IMR-90 (cell line): ENCODE measurements at regions not wholly inside any gene's neighbourhood (a gene's known extent, or its start where the extent isn't known, plus 50 kb on each side); places are given as distances from the start of the nearest gene placed in this dataset.

Experiments used
- ATAC-seq: fragments of 200-7000 bp; cut with Tn5 transposase; 2 replicates; pipeline ENCODE4 v1.9.1; 2020; ENCODE audit warnings: low read depth, mild to moderate bottlenecking, moderate library complexity
- BruUV-seq: library from RNA; stranded (reverse); fragments of 400-500 nt; replicated peaks from 2 replicates; lab custom pipeline; 2021; lab: Mats Ljungman, UMichigan
- CTCF ChIA-PET: fragments of 300-600 bp; formaldehyde crosslinking; extraction: SDS; loops from one replicate; lab custom pipeline; 2021; ENCODE audit warnings: antibody characterized with exemption; lab: Yijun Ruan, JAX
- POLR2A ChIA-PET: fragments of 300-600 bp; sonication (Branson Sonifier 250); formaldehyde crosslinking; loops from one replicate; lab custom pipeline; 2022; ENCODE audit warnings: antibody characterized with exemption; ENCODE audit not compliant: unreplicated experiment; lab: Charles Lee
- DNase-seq: peaks from one replicate; pipeline ENCODE4 v3.0.0; 2013
- H2AFZ ChIP-seq: replicated peaks from 2 replicates; pipeline ENCODE3; 2013; ENCODE audit warnings: low read length, mild to moderate bottlenecking; ENCODE audit not compliant: poor library complexity
- H2AK5ac ChIP-seq: 2 replicates; pipeline ENCODE4 v1.6.1; 2013; ENCODE audit warnings: low read depth, low read length, inconsistent platforms
- H2AK9ac ChIP-seq: replicated peaks from 2 replicates; pipeline ENCODE3; 2013; ENCODE audit warnings: mild to moderate bottlenecking, low read depth, low read length, moderate library complexity; ENCODE audit not compliant: poor library complexity
- H2BK120ac ChIP-seq: 2 replicates; pipeline ENCODE4 v1.6.1; 2013; ENCODE audit warnings: low read depth, low read length, inconsistent platforms
- H2BK15ac ChIP-seq: 3 replicates; pipeline ENCODE4 v1.6.1; 2013; ENCODE audit warnings: low read depth, low read length, inconsistent platforms
- H2BK20ac ChIP-seq: 2 replicates; pipeline ENCODE4 v1.6.1; 2013; ENCODE audit warnings: low read depth, mild to moderate bottlenecking, inconsistent platforms, low read length, moderate library complexity
- H2BK5ac ChIP-seq: 2 replicates; pipeline ENCODE4 v1.6.1; 2013; ENCODE audit warnings: mild to moderate bottlenecking, low read depth, low read length, inconsistent platforms; ENCODE audit not compliant: poor library complexity, severe bottlenecking
- H3K14ac ChIP-seq: replicated peaks from 2 replicates; pipeline ENCODE4 v1.6.1; 2013; ENCODE audit warnings: low read depth, low read length, inconsistent platforms
- H3K18ac ChIP-seq: 2 replicates; pipeline ENCODE4 v1.6.1; 2013; ENCODE audit warnings: low read depth, low read length, control low read depth
- H3K23ac ChIP-seq: 2 replicates; pipeline ENCODE4 v1.6.1; 2013; ENCODE audit warnings: low read depth, low read length, inconsistent platforms
- H3K27ac ChIP-seq: 2 replicates; pipeline ENCODE4 v1.5.1; 2013; ENCODE audit warnings: mild to moderate bottlenecking, control low read depth, low read length; ENCODE audit not compliant: insufficient read depth
- H3K27me3 ChIP-seq: 2 replicates; pipeline ENCODE4 v1.6.1; 2013; ENCODE audit warnings: low read length; ENCODE audit not compliant: control insufficient read depth, insufficient read depth
- H3K36me3 ChIP-seq: 2 replicates; pipeline ENCODE4 v1.6.1; 2013; ENCODE audit warnings: low read length, mixed read lengths; ENCODE audit not compliant: control insufficient read depth, insufficient read depth
- H3K4ac ChIP-seq: 2 replicates; pipeline ENCODE4 v1.6.1; 2013; ENCODE audit warnings: low read depth, low read length, inconsistent platforms
- H3K4me1 ChIP-seq: 2 replicates; pipeline ENCODE4 v1.6.1; 2013; ENCODE audit warnings: low read length, mixed read lengths; ENCODE audit not compliant: control insufficient read depth, insufficient read depth
- H3K4me2 ChIP-seq: 2 replicates; pipeline ENCODE4 v1.6.1; 2013; ENCODE audit warnings: low read depth, mild to moderate bottlenecking, control low read depth, low read length, moderate library complexity
- H3K4me3 ChIP-seq: 2 replicates; pipeline ENCODE4 v1.5.1; 2013; ENCODE audit warnings: low read depth, mild to moderate bottlenecking, control low read depth, low read length, moderate library complexity; ENCODE audit not compliant: insufficient read depth
- H3K56ac ChIP-seq: 2 replicates; pipeline ENCODE4 v1.6.1; 2013; ENCODE audit warnings: low read length, inconsistent platforms; ENCODE audit not compliant: insufficient read depth; ENCODE audit errors: extremely low read depth
- H3K79me1 ChIP-seq, 2 experiments: 2 replicates each; pipeline ENCODE4 v1.6.1; 2013; ENCODE audit warnings: low read length in 2 of 2, inconsistent platforms in 1 of 2, low read depth in 1 of 2
- H3K9ac ChIP-seq: 2 replicates; pipeline ENCODE4 v1.6.1; 2013; ENCODE audit warnings: low read depth, low read length, control low read depth
- H3K9me1 ChIP-seq: 2 replicates; pipeline ENCODE4 v1.6.1; 2013; ENCODE audit warnings: low read length, inconsistent platforms; ENCODE audit not compliant: insufficient read depth
- H3K9me3 ChIP-seq: 2 replicates; pipeline ENCODE4 v1.6.1; 2013; ENCODE audit warnings: low read length; ENCODE audit not compliant: control insufficient read depth, insufficient read depth
- H4K20me1 ChIP-seq: 2 replicates; pipeline ENCODE4 v1.6.1; 2013; ENCODE audit warnings: low read length, inconsistent platforms; ENCODE audit not compliant: insufficient read depth
- H4K5ac ChIP-seq: 2 replicates; pipeline ENCODE4 v1.6.1; 2013; ENCODE audit warnings: mild to moderate bottlenecking, low read depth, low read length, control low read depth
- H4K8ac ChIP-seq, 2 experiments: 2 replicates each; pipeline ENCODE4 v1.6.1; 2013; ENCODE audit warnings: low read depth in 2 of 2, low read length in 2 of 2, control low read depth in 1 of 2, inconsistent platforms in 1 of 2
- H4K91ac ChIP-seq: 2 replicates; pipeline ENCODE4 v1.6.1; 2013; ENCODE audit warnings: low read depth, low read length, inconsistent platforms; ENCODE audit not compliant: insufficient read depth
- CEBPB ChIP-seq: IDR thresholded peaks from 2 replicates; pipeline ENCODE4 v1.6.1; 2012; ENCODE audit warnings: low read depth, low read length, improper control_type of control experiment
- FOS ChIP-seq: fragments of 150-350 bp; IDR thresholded peaks from 2 replicates; pipeline ENCODE4 v1.6.1; 2016; ENCODE audit warnings: low read depth, low read length
- MAZ ChIP-seq: IDR thresholded peaks from 2 replicates; pipeline ENCODE4 v1.6.1; 2012; ENCODE audit warnings: low read depth, mild to moderate bottlenecking, low read length, improper control_type of control experiment, moderate library complexity, borderline replicate concordance
- NFE2L2 ChIP-seq: fragments of 150-350 bp; IDR thresholded peaks from 2 replicates; pipeline ENCODE4 v1.6.1; 2016; ENCODE audit warnings: low read depth, mild to moderate bottlenecking, low read length
- WGBS, 2 experiments: methylation state at CpG; one replicate each; pipeline versions ENCODE4 v1.1.5 to v1.1.7; 2013; ENCODE audit warnings: missing lambda C conversion rate in 2 of 2; ENCODE audit not compliant: insufficient read length in 1 of 2; ENCODE audit errors: extremely low coverage in 2 of 2; 5-methylcytosine and 5-hydroxymethylcytosine counted together
- dilution Hi-C: fragments of 300-500 bp; cut with HindIII; formaldehyde crosslinking; loops from one replicate; pipeline ENCODE4 v1.14.3; 2018; ENCODE audit warnings: low sequenced_read_pairs; ENCODE audit not compliant: unreplicated experiment
- in situ Hi-C: fragments of 300-500 bp; cut with MboI; formaldehyde crosslinking; loops from 3 replicates; pipeline ENCODE4 v1.14.3; 2019; ENCODE audit warnings: low sequenced_read_pairs, inconsistent platforms, mixed read lengths
- intact Hi-C: fragments of 100-400 bp; cut with micrococcal nuclease; formaldehyde crosslinking; loops from 2 replicates; pipeline ENCODE4 v1.10.0; 2022
- TF ChIP-seq, protein P1 (sequence below): fragments of 150-350 bp; IDR thresholded peaks from 2 replicates; pipeline ENCODE4 v1.6.1; 2017; ENCODE audit warnings: mild to moderate bottlenecking, antibody characterized with exemption, low read length, low read depth

DNA sequence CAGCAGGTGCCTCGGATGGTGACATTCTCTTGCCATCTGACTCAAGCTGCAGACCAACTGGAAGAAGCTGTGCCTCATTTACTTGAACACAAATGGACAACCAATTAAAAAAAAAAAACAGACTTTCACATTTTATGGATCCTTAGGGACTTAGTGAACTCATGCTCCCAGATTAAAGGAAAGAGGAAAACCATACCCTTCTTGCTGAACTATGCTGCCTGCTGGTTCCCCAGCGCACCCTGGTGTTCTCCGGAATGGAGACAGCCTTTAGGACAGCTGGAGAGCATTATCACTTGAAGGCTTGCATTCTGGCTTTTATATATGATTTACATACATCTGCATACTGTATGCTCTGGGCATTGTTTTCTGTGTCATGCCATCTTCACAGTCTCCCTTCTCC is 370.7 kb downstream of the SLC4A3 start:
- Histone ChIP-seq H2AK9ac (no peak overlapping the region), H3K4ac (no peak overlapping the region; the same call in 1 of the 2 replicates), H3K4me1 (peaks cover 12% of the 10 kb centered on the region), H3K36me3 (no peaks in the 10 kb centered on the region), H3K27ac (no peak overlapping the region), H3K23ac (no peak overlapping the region), H3K9me1 (peaks cover 10% of the 10 kb centered on the region; the same call in 1 of the 2 replicates), H4K20me1 (no peaks in the 10 kb centered on the region), H3K4me2 (no peak overlapping the region), H4K8ac (no peak overlapping the region), H3K18ac (no peak overlapping the region), H3K9me3 (0 out of 2 replicates have a peak, but pooled peaks cover 3% of the 10 kb centered on the region), H3K14ac (no peak overlapping the region), H4K5ac (no peak overlapping the region), H2BK5ac (no peak overlapping the region), H3K56ac (no peak overlapping the region), H3K79me1 (no peaks in the 10 kb centered on the region), H4K91ac (no peak overlapping the region), H3K9ac (no peak overlapping the region), H2BK15ac (peak overlapping the region; percentile 2; the same call in 1 of the 3 replicates), H3K27me3 (no peaks in the 10 kb centered on the region), H2AFZ (no peak overlapping the region), H2BK120ac (no peak overlapping the region; the same call in 1 of the 2 replicates), H3K4me3 (no peak overlapping the region), H2BK20ac (peak overlapping the region; percentile 60; the same call in 1 of the 2 replicates), H2AK5ac (no peak overlapping the region)
- ATAC-seq (no peak), DNase-seq (no peak)
- TF ChIP-seq NFE2L2 (no peak), MAZ (no peak), CEBPB (no peak), FOS (no peak)
- TF ChIP-seq, protein P1, sequence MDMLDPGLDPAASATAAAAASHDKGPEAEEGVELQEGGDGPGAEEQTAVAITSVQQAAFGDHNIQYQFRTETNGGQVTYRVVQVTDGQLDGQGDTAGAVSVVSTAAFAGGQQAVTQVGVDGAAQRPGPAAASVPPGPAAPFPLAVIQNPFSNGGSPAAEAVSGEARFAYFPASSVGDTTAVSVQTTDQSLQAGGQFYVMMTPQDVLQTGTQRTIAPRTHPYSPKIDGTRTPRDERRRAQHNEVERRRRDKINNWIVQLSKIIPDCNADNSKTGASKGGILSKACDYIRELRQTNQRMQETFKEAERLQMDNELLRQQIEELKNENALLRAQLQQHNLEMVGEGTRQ: no peak
- dilution Hi-C loops (no loop called here), intact Hi-C loops (loop anchor here (5.0 kb wide), 3 partner anchors 261 to 1969 kb away; partner anchors contain the start of gene EPHA4), in situ Hi-C loops (no loop called here)
- ChIA-PET POLR2A (no interaction called here), CTCF (no interaction called here)
- BruUV-seq: no TSS peak
- WGBS, 2 experiments: no CpG with 5 or more reads among the region's 3 CpGs
